ENCODE measurements at regions not wholly inside any gene's neighbourhood (a gene's known extent, or its start where the extent isn't known, plus 50 kb on each side); places are given as distances from the start of the nearest gene placed in this dataset.

- TF ChIP-seq ARID5B (CRISPR knock-in tag; IDR thresholded peaks at IDR 0.05) = no peak
- TF ChIP-seq FOXK2 (IDR thresholded peaks at IDR 0.05) = no peak
- TF ChIP-seq ZKSCAN8 (CRISPR knock-in tag; IDR thresholded peaks at IDR 0.05; ENCODE audit: borderline replicate concordance) = no peak
Measured at GRCh38 chr22:22391543-22391942, 117.0 kb downstream of the ZNF280B start (continued).

- BruUV-seq (replicated peaks) = no TSS peak
- Histone ChIP-seq H3K36me3 (replicated peaks in 1 of 2; ENCODE audit: control insufficient read depth in 1 of 2, insufficient read depth in 2 of 2, low read length in 2 of 2) (no peaks in the 10 kb centered on the region), H3K79me2 (ENCODE audit: insufficient read depth, low read length) (no peaks in the 10 kb centered on the region), H3K4me1 (ENCODE audit: insufficient read depth, low read length) (peaks cover 42% of the 10 kb centered on the region), H3K27me3 (ENCODE audit: control insufficient read depth in 1 of 2, insufficient read depth in 2 of 2, low read length in 2 of 2) (peaks cover 1 to 3% of the 10 kb centered on the region in 2 experiments; a peak in 2 of 5 replicates), H3K9ac (ENCODE audit: insufficient read depth, low read depth, low read length) (no peak overlapping the region), H3K9me3 (ENCODE audit: low read length) (peaks cover 13% of the 10 kb centered on the region), H3K4me2 (ENCODE audit: low read depth, low read length) (no peak overlapping the region), H4K20me1 (ENCODE audit: insufficient read depth, low read length) (no peaks in the 10 kb centered on the region), H2AFZ (ENCODE audit: low read length) (no peak overlapping the region), H3K4me3 (replicated peaks in 1 of 3; ENCODE audit: insufficient read depth in 1 of 3, low read depth in 2 of 3, low read length in 3 of 3) (no peak overlapping the region), H3K27ac (ENCODE audit: extremely low read length, insufficient read depth, low read length) (no peak overlapping the region)
- DNase-seq (ENCODE audit: low spot score) (no peak), ATAC-seq (no peak), FAIRE-seq (no peak)
- ChIA-PET CTCF (ENCODE audit: low intra/inter-chr PET ratio, low total read pairs) (no interaction called here), POLR2A (no interaction called here)
- 75% methylated on average over 4 of the region's 4 CpGs for WGBS (ENCODE audit: low lambda C conversion rate)
- TF ChIP-seq ZNF761 (CRISPR knock-in tag; conservative IDR thresholded peaks at IDR 0.05) = no peak
- intact Hi-C loops (cut with micrococcal nuclease; ENCODE audit: unreplicated experiment) (no loop called here), in situ Hi-C loops (cut with HindIII; ENCODE audit: extremely low pct_ligation_motif_present, low pct_unique_long_range_greater_than_20kb) (no loop called here)
Measured at GRCh38 chr22:22392131-22392530, 116.4 kb downstream of the ZNF280B start.

Measured in HepG2 (cell line).